ENCODE measurements at regions not wholly inside any gene's neighbourhood (a gene's known extent, or its start where the extent isn't known, plus 50 kb on each side); places are given as distances from the start of the nearest gene placed in this dataset.

- intact Hi-C loops (cut with micrococcal nuclease): no loop called here
These were observed 587.8 kb upstream of the PCDH20 start for GRCh38 chr13:62003452-62003851.

GRCh38 chr13:61994174-61994573 is 578.5 kb upstream of the PCDH20 start:
- intact Hi-C loops (cut with micrococcal nuclease): no loop called here

GRCh38 chr13:61989978-61990377 is 574.3 kb upstream of the PCDH20 start:
- intact Hi-C loops (cut with micrococcal nuclease): no loop called here

GRCh38 chr13:61988810-61989209 is 573.2 kb upstream of the PCDH20 start:
- intact Hi-C loops (cut with micrococcal nuclease): no loop called here

- intact Hi-C loops (cut with micrococcal nuclease): no loop called here
These were observed 559.4 kb upstream of the PCDH20 start for GRCh38 chr13:61975001-61975400.

- intact Hi-C loops (cut with micrococcal nuclease): no loop called here
These were observed 550.1 kb upstream of the PCDH20 start for GRCh38 chr13:61965756-61966155.

GRCh38 chr13:61960981-61961380 is 545.3 kb upstream of the PCDH20 start:
- intact Hi-C loops (cut with micrococcal nuclease): loop anchor here (1.0 kb wide), 1 partner anchor 17 kb away; no protein-coding TSS in a partner anchor

GRCh38 chr13:61954092-61954491 is 538.4 kb upstream of the PCDH20 start:
- intact Hi-C loops (cut with micrococcal nuclease): no loop called here

GRCh38 chr13:61950828-61951227 is 535.2 kb upstream of the PCDH20 start:
- intact Hi-C loops (cut with micrococcal nuclease): no loop called here

GRCh38 chr13:61944329-61944929 is 528.8 kb upstream of the PCDH20 start:
- intact Hi-C loops (cut with micrococcal nuclease): loop anchor here (1.0 kb wide), 1 partner anchor 16 kb away; no protein-coding TSS in a partner anchor

GRCh38 chr13:61935710-61936109 is 520.1 kb upstream of the PCDH20 start:
- intact Hi-C loops (cut with micrococcal nuclease): no loop called here

GRCh38 chr13:61927648-61928047 is 512.0 kb upstream of the PCDH20 start:
- intact Hi-C loops (cut with micrococcal nuclease): no loop called here

- intact Hi-C loops (cut with micrococcal nuclease): no loop called here
These were observed 503.2 kb upstream of the PCDH20 start for GRCh38 chr13:61918841-61919240.

- intact Hi-C loops (cut with micrococcal nuclease): no loop called here
These were observed 500.8 kb upstream of the PCDH20 start for GRCh38 chr13:61916483-61916882.

- intact Hi-C loops (cut with micrococcal nuclease): no loop called here
These were observed 497.5 kb upstream of the PCDH20 start for GRCh38 chr13:61913183-61913582.

GRCh38 chr13:61908906-61909615 is 493.4 kb upstream of the PCDH20 start:
- intact Hi-C loops (cut with micrococcal nuclease): no loop called here

- intact Hi-C loops (cut with micrococcal nuclease): no loop called here
These were observed 489.4 kb upstream of the PCDH20 start for GRCh38 chr13:61905054-61905453.

- intact Hi-C loops (cut with micrococcal nuclease): no loop called here
These were observed 486.4 kb upstream of the PCDH20 start for GRCh38 chr13:61901946-61902541.

- intact Hi-C loops (cut with micrococcal nuclease): no loop called here
These were observed 484.4 kb upstream of the PCDH20 start for GRCh38 chr13:61900033-61900432.

- intact Hi-C loops (cut with micrococcal nuclease): no loop called here
These were observed 482.6 kb upstream of the PCDH20 start for GRCh38 chr13:61898207-61898606.

GRCh38 chr13:61891401-61891800 is 475.8 kb upstream of the PCDH20 start:
- intact Hi-C loops (cut with micrococcal nuclease): no loop called here

GRCh38 chr13:61884830-61885229 is 469.2 kb upstream of the PCDH20 start:
- intact Hi-C loops (cut with micrococcal nuclease): no loop called here

Measured in T-helper 1 cell treated with Interleukin-12 subunit alpha and Interleukin-12 subunit beta and Interleukin-4 antibody, amounts not matched to agents 30 ng/mL and 1 ng/mL, for 36 hours (primary cell).